Spinal cord (tissue), 10 donors: ENCODE measurements at regions not wholly inside any gene's neighbourhood (a gene's known extent, or its start where the extent isn't known, plus 50 kb on each side); places are given as distances from the start of the nearest gene placed in this dataset. TPM values are rescaled to one million over a fixed set of nuclear protein-coding genes. Genes with fewer than 3 reads are reported as not detected.

Experiments
- DNase-seq, 6 donors: peaks; one replicate each; pipeline versions ENCODE4 v3.0.0 to v3.0.0-alpha.2; 2013 to 2015; ENCODE audit warnings: low spot score in 6 of 6, low read depth in 4 of 6
- H3K27ac ChIP-seq: one replicate; pipeline ENCODE4 v1.5.1; 2013; ENCODE audit warnings: low read depth, low read length, control low read depth
- H3K27me3 ChIP-seq: one replicate; pipeline ENCODE4 v1.6.1; 2013; ENCODE audit warnings: low read length; ENCODE audit not compliant: control insufficient read depth, insufficient read depth
- H3K36me3 ChIP-seq: one replicate; pipeline ENCODE4 v1.6.1; 2013; ENCODE audit warnings: low read length; ENCODE audit not compliant: control insufficient read depth, insufficient read depth
- H3K4me1 ChIP-seq: one replicate; pipeline ENCODE4 v1.6.1; 2013; ENCODE audit warnings: low read length; ENCODE audit not compliant: control insufficient read depth, insufficient read depth
- H3K4me3 ChIP-seq: one replicate; pipeline ENCODE4 v1.5.1; 2013; ENCODE audit warnings: low read depth, low read length, control low read depth
- H3K9me3 ChIP-seq: one replicate; pipeline ENCODE4 v1.6.1; 2013; ENCODE audit warnings: low read length; ENCODE audit not compliant: control insufficient read depth, insufficient read depth
- WGBS: methylation state at CpG from one replicate; pipeline ENCODE4 v1.1.5; 2013; ENCODE audit warnings: missing lambda C conversion rate; ENCODE audit not compliant: insufficient coverage; 5-methylcytosine and 5-hydroxymethylcytosine counted together
- small RNA-seq: library from RNA; depleted of rRNA; stranded (forward); fragments of <200 nt; gene quantifications from one replicate; pipeline ENCODE3, GENCODE V24; 2014; ENCODE audit warnings: low replicate concordance
- donor health status: healthy.

- no peak for DNase-seq
- no peak overlapping the region for H3K4me3 ChIP-seq
These were observed 60.5 kb upstream of the PRMT6 start for GRCh38 chr1:106995970-106996369.

DNA sequence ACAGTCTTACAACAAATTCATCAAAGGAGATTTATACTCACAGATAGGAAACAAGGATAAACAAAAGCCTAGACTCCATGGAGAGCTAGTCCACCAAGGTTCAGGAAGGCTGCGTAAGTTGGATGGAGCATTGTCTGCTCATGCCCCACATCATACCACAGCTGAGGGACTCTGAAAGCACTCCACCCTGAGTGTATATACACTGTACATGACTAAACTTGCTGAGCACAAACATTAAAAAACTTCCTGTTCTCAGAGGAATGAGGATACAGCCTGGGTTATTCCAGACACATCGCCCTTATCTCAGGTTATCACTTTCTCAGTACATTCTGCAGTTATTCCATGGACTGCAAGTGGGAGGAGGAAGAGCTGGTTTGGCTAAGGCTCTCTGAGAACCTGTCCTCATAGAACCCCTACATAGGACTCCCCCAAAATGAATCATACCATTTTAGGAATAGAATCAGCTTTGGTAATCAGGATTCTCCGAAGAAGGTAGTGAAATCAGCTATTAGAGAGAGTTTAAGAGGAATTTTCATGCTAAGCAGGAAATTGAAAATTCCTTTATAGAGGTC, 58.0 kb upstream of the PRMT6 start:
- H3K27me3 ChIP-seq = no peaks in the 10 kb centered on the region
- H3K36me3 ChIP-seq = no peaks in the 10 kb centered on the region
- no peak overlapping the region for H3K27ac ChIP-seq
- no peak overlapping the region for H3K4me3 ChIP-seq
- no peaks in the 10 kb centered on the region for H3K4me1 ChIP-seq
- DNase-seq = no peak
- no peaks in the 10 kb centered on the region for H3K9me3 ChIP-seq
- WGBS = no CpG with 5 or more reads among the region's 3 CpGs

More at GRCh38 chr1:106995970-106996369, 60.5 kb upstream of the PRMT6 start:
- Histone ChIP-seq H3K27ac (no peak overlapping the region), H3K27me3 (no peaks in the 10 kb centered on the region), H3K9me3 (no peaks in the 10 kb centered on the region), H3K36me3 (no peaks in the 10 kb centered on the region), H3K4me1 (no peaks in the 10 kb centered on the region)

DNA sequence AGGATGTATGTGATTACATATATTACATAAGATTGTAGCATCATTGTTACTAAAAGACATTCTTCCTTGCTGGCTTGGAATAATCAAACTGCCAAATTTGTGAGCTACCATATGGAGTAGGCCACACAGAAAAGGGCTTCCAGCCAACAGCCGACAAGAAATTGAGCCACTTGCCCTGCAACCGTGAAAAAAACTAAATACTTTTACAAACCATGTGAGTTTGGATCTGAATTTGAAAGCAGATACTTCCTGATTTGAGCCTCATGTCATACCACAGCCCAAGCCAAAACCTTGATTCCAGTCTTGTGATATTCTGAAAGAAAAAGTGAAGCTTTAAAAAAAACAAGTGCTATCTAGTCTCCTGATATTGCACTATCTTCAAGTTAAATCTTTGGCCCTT, 55.6 kb upstream of the PRMT6 start:
- Histone ChIP-seq H3K36me3 (no peaks in the 10 kb centered on the region), H3K4me3 (no peak overlapping the region), H3K27ac (no peak overlapping the region), H3K4me1 (no peaks in the 10 kb centered on the region), H3K27me3 (no peaks in the 10 kb centered on the region), H3K9me3 (no peaks in the 10 kb centered on the region)
- no CpG with 5 or more reads among the region's 2 CpGs for WGBS
- peak in 1 of 6 donors; percentile 67 for DNase-seq

DNA sequence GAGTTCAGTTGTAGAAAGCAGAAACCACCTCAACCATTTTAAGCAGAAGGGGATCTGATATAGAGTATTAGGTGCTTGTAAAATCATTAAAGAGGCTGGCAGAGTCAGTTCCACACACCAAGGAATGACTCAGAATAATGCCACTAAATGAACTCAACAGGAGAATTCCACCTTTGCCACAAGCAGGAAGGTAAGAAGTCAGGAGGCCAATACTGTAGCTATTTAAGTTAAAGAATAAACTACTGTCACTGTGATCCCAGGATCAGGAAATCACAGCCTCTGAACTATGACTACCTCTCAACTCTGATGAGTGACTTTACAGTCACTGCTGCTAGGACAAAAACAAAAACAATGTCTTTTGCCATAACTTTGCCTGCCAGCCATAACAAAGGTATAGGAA, 52.5 kb upstream of the PRMT6 start:
- Histone ChIP-seq H3K36me3 (no peaks in the 10 kb centered on the region), H3K27ac (no peak overlapping the region), H3K27me3 (no peaks in the 10 kb centered on the region), H3K9me3 (no peaks in the 10 kb centered on the region), H3K4me3 (no peak overlapping the region), H3K4me1 (no peaks in the 10 kb centered on the region)
- DNase-seq = no peak

- no peak overlapping the region for H3K4me3 ChIP-seq
- no peaks in the 10 kb centered on the region for H3K27me3 ChIP-seq
- no peak overlapping the region for H3K27ac ChIP-seq
- H3K4me1 ChIP-seq = no peaks in the 10 kb centered on the region
- DNase-seq = no peak
- H3K9me3 ChIP-seq = no peaks in the 10 kb centered on the region
- H3K36me3 ChIP-seq = no peaks in the 10 kb centered on the region
These were observed 52.1 kb upstream of the PRMT6 start for GRCh38 chr1:107004421-107004820.

Small RNA genes in the stretch of these regions (small RNA-seq; reads per million reads assigned to genes)
- gene AL596327.1 (not detected), gene SEPT2P1 (0.06 reads per million)
